HG02623 (cell line): ENCODE measurements at regions not wholly inside any gene's neighbourhood (a gene's known extent, or its start where the extent isn't known, plus 50 kb on each side); places are given as distances from the start of the nearest gene placed in this dataset.
"Not testable (repeated sequence)": the region's sequence is repeated elsewhere in the genome, so short reads cannot be mapped to it uniquely, and the experiment has no call there.

Experiments used
- ATAC-seq: cut with Tn5 transposase; IDR thresholded peaks from one replicate; pipeline ENCODE4 v1.9.1; 2021; ENCODE audit warnings: moderate library complexity; ENCODE audit not compliant: unreplicated experiment

GRCh38 chrX:128805236-128805635 is 718.1 kb downstream of the SMARCA1 start:
- no peak for ATAC-seq

- ATAC-seq = no peak
These were observed 718.5 kb downstream of the SMARCA1 start for GRCh38 chrX:128804828-128805227.

GRCh38 chrX:128800138-128800537 is 723.2 kb downstream of the SMARCA1 start:
- ATAC-seq = no peak

- not testable (repeated sequence) for ATAC-seq
These were observed 730.9 kb upstream of the ACTRT1 start for GRCh38 chrX:128783139-128783538.

GRCh38 chrX:128781506-128781905 is 729.3 kb upstream of the ACTRT1 start:
- ATAC-seq = no peak

- ATAC-seq = no peak
These were observed 728.7 kb upstream of the ACTRT1 start for GRCh38 chrX:128780934-128781333.

- ATAC-seq = no peak
These were observed 717.3 kb upstream of the ACTRT1 start for GRCh38 chrX:128769495-128769894.

GRCh38 chrX:128759745-128760144 is 707.5 kb upstream of the ACTRT1 start:
- ATAC-seq = no peak

- no peak for ATAC-seq
These were observed 707.0 kb upstream of the ACTRT1 start for GRCh38 chrX:128759177-128759576.

- no peak for ATAC-seq
These were observed 701.9 kb upstream of the ACTRT1 start for GRCh38 chrX:128754130-128754529.

GRCh38 chrX:128739539-128739938 is 687.3 kb upstream of the ACTRT1 start:
- no peak for ATAC-seq

- no peak for ATAC-seq
These were observed 676.7 kb upstream of the ACTRT1 start for GRCh38 chrX:128728943-128729342.

GRCh38 chrX:128717635-128718578 is 665.7 kb upstream of the ACTRT1 start:
- no peak for ATAC-seq

- no peak for ATAC-seq
These were observed 662.2 kb upstream of the ACTRT1 start for GRCh38 chrX:128714425-128714824.

- no peak for ATAC-seq
These were observed 647.6 kb upstream of the ACTRT1 start for GRCh38 chrX:128699716-128700285.

- no peak for ATAC-seq
These were observed 646.5 kb upstream of the ACTRT1 start for GRCh38 chrX:128698573-128699181.

- no peak for ATAC-seq
These were observed 639.7 kb upstream of the ACTRT1 start for GRCh38 chrX:128691872-128692271.

- no peak for ATAC-seq
These were observed 633.2 kb upstream of the ACTRT1 start for GRCh38 chrX:128685387-128685786.

GRCh38 chrX:128676651-128677050 is 624.4 kb upstream of the ACTRT1 start:
- ATAC-seq = no peak

- ATAC-seq = not testable (repeated sequence)
These were observed 622.3 kb upstream of the ACTRT1 start for GRCh38 chrX:128674326-128675086.

GRCh38 chrX:128664211-128664610 is 612.0 kb upstream of the ACTRT1 start:
- ATAC-seq = no peak
